Endothelial cell of umbilical vein (primary cell): ENCODE measurements at regions not wholly inside any gene's neighbourhood (a gene's known extent, or its start where the extent isn't known, plus 50 kb on each side); places are given as distances from the start of the nearest gene placed in this dataset.

Experiments used
- EZH2 ChIP-seq: IDR thresholded peaks from 2 replicates; pipeline ENCODE4 v1.6.1; 2012; ENCODE audit warnings: borderline replicate concordance, low read depth, mild to moderate bottlenecking, moderate library complexity, low read length, inconsistent platforms; ENCODE audit not compliant: severe bottlenecking
- FOS ChIP-seq: IDR thresholded peaks from 2 replicates; pipeline ENCODE4 v1.6.1; 2011; ENCODE audit warnings: mild to moderate bottlenecking, low read length, moderate library complexity, borderline replicate concordance; ENCODE audit not compliant: insufficient read depth
- GATA2 ChIP-seq: IDR thresholded peaks from 2 replicates; pipeline ENCODE4 v1.7.0; 2011; ENCODE audit warnings: low read depth, mild to moderate bottlenecking, moderate library complexity, mixed read lengths, low read length; ENCODE audit not compliant: insufficient read length, insufficient read depth
- JUN ChIP-seq: IDR thresholded peaks from 2 replicates; pipeline ENCODE4 v1.6.1; 2011; ENCODE audit warnings: borderline replicate concordance, low read depth; ENCODE audit not compliant: insufficient read length, insufficient read depth
- MAX ChIP-seq: IDR thresholded peaks from 2 replicates; pipeline ENCODE4 v1.6.1; 2011; ENCODE audit not compliant: insufficient read depth, insufficient read length
- MYC ChIP-seq: IDR thresholded peaks from one replicate; pipeline ENCODE4 v1.6.1; 2011; ENCODE audit warnings: mild to moderate bottlenecking, low read depth, low read length
- POLR2A ChIP-seq: IDR thresholded peaks from 2 replicates; pipeline ENCODE4 v1.6.1; 2012; ENCODE audit warnings: low read depth, mild to moderate bottlenecking, control low read depth, low read length
- POLR2AphosphoS5 ChIP-seq: IDR thresholded peaks from 2 replicates; pipeline ENCODE4 v1.6.1; 2012; ENCODE audit warnings: low read depth, mild to moderate bottlenecking, control low read depth, low read length, moderate library complexity; ENCODE audit not compliant: insufficient read depth
- TF ChIP-seq, protein P1 (sequence below), 2 donors: IDR thresholded peaks; 1 replicate in 1 of 2; 2 replicates in 1 of 2; pipeline ENCODE4 v1.5.1; 2011; ENCODE audit warnings: low read length in 2 of 2, mild to moderate bottlenecking in 2 of 2, moderate library complexity in 2 of 2, control low read depth in 1 of 2, inconsistent platforms in 1 of 2, low read depth in 1 of 2; ENCODE audit not compliant: insufficient read depth in 1 of 2; ENCODE audit errors: extremely low read depth in 1 of 2

GRCh38 chr5:161190778-161191177, 338.8 kb upstream of the ATP10B start:
- TF ChIP-seq MAX (no peak), POLR2AphosphoS5 (no peak), POLR2A (no peak), GATA2 (no peak), JUN (no peak), MYC (no peak), EZH2 (no peak), FOS (no peak)
- TF ChIP-seq, protein P1, sequence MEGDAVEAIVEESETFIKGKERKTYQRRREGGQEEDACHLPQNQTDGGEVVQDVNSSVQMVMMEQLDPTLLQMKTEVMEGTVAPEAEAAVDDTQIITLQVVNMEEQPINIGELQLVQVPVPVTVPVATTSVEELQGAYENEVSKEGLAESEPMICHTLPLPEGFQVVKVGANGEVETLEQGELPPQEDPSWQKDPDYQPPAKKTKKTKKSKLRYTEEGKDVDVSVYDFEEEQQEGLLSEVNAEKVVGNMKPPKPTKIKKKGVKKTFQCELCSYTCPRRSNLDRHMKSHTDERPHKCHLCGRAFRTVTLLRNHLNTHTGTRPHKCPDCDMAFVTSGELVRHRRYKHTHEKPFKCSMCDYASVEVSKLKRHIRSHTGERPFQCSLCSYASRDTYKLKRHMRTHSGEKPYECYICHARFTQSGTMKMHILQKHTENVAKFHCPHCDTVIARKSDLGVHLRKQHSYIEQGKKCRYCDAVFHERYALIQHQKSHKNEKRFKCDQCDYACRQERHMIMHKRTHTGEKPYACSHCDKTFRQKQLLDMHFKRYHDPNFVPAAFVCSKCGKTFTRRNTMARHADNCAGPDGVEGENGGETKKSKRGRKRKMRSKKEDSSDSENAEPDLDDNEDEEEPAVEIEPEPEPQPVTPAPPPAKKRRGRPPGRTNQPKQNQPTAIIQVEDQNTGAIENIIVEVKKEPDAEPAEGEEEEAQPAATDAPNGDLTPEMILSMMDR (IDR thresholded peaks at IDR 0.05; ENCODE audit: extremely low read depth in 1 of 2, insufficient read depth in 1 of 2, low read depth in 1 of 2, low read length in 2 of 2), result no peak
